ENCODE measurements at regions not wholly inside any gene's neighbourhood (a gene's known extent, or its start where the extent isn't known, plus 50 kb on each side); places are given as distances from the start of the nearest gene placed in this dataset.

DNA sequence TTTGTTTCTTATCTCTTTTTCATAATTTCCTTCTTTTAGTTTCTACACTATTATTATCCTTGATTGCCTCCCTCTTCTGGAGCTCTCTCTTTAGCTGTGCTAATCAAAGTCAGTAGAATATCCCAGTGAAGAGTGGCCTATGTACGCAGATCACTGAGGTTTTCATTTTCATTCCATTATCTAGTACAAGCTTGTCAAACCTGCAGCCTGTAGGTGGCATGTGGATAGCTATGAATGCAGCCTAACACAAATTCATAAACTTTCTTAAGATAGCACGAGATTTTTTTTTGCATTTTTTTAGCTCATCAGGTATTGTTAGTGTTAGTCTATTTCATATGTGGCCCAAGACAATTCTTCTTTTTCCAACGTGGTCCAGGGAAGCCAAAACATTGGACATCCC is 825.7 kb upstream of the MAP3K7 start:
- Histone ChIP-seq H3K9ac (ENCODE audit: insufficient read length, low read depth) (no peak overlapping the region), H3K36me3 (ENCODE audit: insufficient read depth, insufficient read length, low read length) (no peaks in the 10 kb centered on the region), H3K27me3 (ENCODE audit: insufficient read depth, insufficient read length) (no peaks in the 10 kb centered on the region), H3K4me3 (ENCODE audit: insufficient read length, low read depth) (no peak overlapping the region), H3K9me3 (ENCODE audit: insufficient read depth, low read length) (no peaks in the 10 kb centered on the region), H3K4me1 (ENCODE audit: insufficient read depth, insufficient read length) (no peaks in the 10 kb centered on the region)
- TF ChIP-seq YY1 (IDR thresholded peaks at IDR 0.05; ENCODE audit: insufficient read depth, insufficient read length): no peak
- TF ChIP-seq SUZ12 (IDR thresholded peaks at IDR 0.05; ENCODE audit: extremely low read depth, insufficient read depth, insufficient read length): no peak
- TF ChIP-seq ZNF274 (IDR thresholded peaks at IDR 0.05; ENCODE audit: low read depth, low read length): no peak
- no peak for DNase-seq (ENCODE audit: low read depth, low spot score)

DNA sequence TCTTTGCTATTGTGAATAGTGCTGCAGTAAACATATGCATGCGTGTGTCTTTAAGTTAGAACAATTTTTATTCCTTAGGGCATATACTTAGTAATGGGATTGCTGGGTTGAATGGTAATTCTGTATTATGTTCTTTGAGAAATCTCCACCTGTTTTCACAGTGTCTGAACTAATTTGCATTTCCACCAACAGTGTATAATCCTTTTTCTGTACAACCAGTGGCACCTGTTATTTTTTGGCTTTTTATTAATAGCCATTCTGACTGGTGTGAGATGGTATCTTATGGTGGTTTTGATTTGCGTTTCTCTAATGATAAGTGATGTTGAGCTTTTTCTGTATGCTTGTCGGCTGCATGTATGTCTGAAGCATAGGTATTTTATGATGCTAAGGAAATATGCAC is 820.8 kb upstream of the MAP3K7 start:
- H3K4me3 ChIP-seq (ENCODE audit: insufficient read length, low read depth): no peak overlapping the region
- no peak overlapping the region for H3K9ac ChIP-seq (ENCODE audit: insufficient read length, low read depth)
- TF ChIP-seq ZNF274 (IDR thresholded peaks at IDR 0.05; ENCODE audit: low read depth, low read length): no peak
- DNase-seq (ENCODE audit: low read depth, low spot score): no peak
- no peaks in the 10 kb centered on the region for H3K27me3 ChIP-seq (ENCODE audit: insufficient read depth, insufficient read length)
- no peaks in the 10 kb centered on the region for H3K9me3 ChIP-seq (ENCODE audit: insufficient read depth, low read length)
- no peaks in the 10 kb centered on the region for H3K36me3 ChIP-seq (ENCODE audit: insufficient read depth, insufficient read length, low read length)
- H3K4me1 ChIP-seq (ENCODE audit: insufficient read depth, insufficient read length): no peaks in the 10 kb centered on the region

DNA sequence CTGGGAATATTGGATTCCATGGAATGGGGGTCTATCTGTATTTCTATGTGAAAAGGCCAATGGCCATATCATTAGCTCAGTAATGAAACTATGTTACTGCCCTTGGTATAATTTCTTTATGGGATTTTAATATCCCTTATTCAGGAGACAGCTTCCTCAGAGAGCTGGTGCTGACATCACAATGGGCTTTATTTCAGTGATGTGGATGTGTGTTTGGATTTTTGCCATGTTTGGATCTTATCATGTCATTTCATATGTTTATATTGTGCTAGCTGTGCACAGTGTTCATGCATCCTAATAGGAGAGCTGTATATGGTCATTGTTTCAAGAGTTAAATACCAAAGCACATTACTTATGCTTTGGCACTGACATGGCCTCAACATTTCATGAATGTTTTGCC is 806.1 kb upstream of the MAP3K7 start:
- Histone ChIP-seq H3K9ac (ENCODE audit: insufficient read length, low read depth) (no peak overlapping the region), H3K4me3 (ENCODE audit: insufficient read length, low read depth) (no peak overlapping the region), H3K36me3 (ENCODE audit: insufficient read depth, insufficient read length, low read length) (no peaks in the 10 kb centered on the region), H3K27me3 (ENCODE audit: insufficient read depth, insufficient read length) (no peaks in the 10 kb centered on the region), H3K4me1 (ENCODE audit: insufficient read depth, insufficient read length) (no peaks in the 10 kb centered on the region), H3K9me3 (ENCODE audit: insufficient read depth, low read length) (no peaks in the 10 kb centered on the region)
- no peak for DNase-seq (ENCODE audit: low read depth, low spot score)
- TF ChIP-seq SUZ12 (IDR thresholded peaks at IDR 0.05; ENCODE audit: extremely low read depth, insufficient read depth, insufficient read length) (no peak), ZNF274 (IDR thresholded peaks at IDR 0.05; ENCODE audit: low read depth, low read length) (no peak), YY1 (IDR thresholded peaks at IDR 0.05; ENCODE audit: insufficient read depth, insufficient read length) (no peak)

GRCh38 chr6:91387290-91388059 is 800.6 kb upstream of the MAP3K7 start:
- no peaks in the 10 kb centered on the region for H3K36me3 ChIP-seq (ENCODE audit: insufficient read depth, insufficient read length, low read length)
- no peak overlapping the region for H3K4me3 ChIP-seq (ENCODE audit: insufficient read length, low read depth)
- TF ChIP-seq SUZ12 (IDR thresholded peaks at IDR 0.05; ENCODE audit: extremely low read depth, insufficient read depth, insufficient read length) (no peak), YY1 (IDR thresholded peaks at IDR 0.05; ENCODE audit: insufficient read depth, insufficient read length) (no peak), ZNF274 (IDR thresholded peaks at IDR 0.05; ENCODE audit: low read depth, low read length) (no peak)
- no peak for DNase-seq (ENCODE audit: low read depth, low spot score)
- no peaks in the 10 kb centered on the region for H3K4me1 ChIP-seq (ENCODE audit: insufficient read depth, insufficient read length)
- no peaks in the 10 kb centered on the region for H3K27me3 ChIP-seq (ENCODE audit: insufficient read depth, insufficient read length)
- no peak overlapping the region for H3K9ac ChIP-seq (ENCODE audit: insufficient read length, low read depth)
- H3K9me3 ChIP-seq (ENCODE audit: insufficient read depth, low read length): no peaks in the 10 kb centered on the region

- Histone ChIP-seq H3K9ac (ENCODE audit: insufficient read length, low read depth) (no peak overlapping the region), H3K9me3 (ENCODE audit: insufficient read depth, low read length) (no peaks in the 10 kb centered on the region), H3K4me3 (ENCODE audit: insufficient read length, low read depth) (no peak overlapping the region), H3K36me3 (ENCODE audit: insufficient read depth, insufficient read length, low read length) (no peaks in the 10 kb centered on the region), H3K27me3 (ENCODE audit: insufficient read depth, insufficient read length) (no peaks in the 10 kb centered on the region), H3K4me1 (ENCODE audit: insufficient read depth, insufficient read length) (no peaks in the 10 kb centered on the region)
- DNase-seq (ENCODE audit: low read depth, low spot score): no peak
- TF ChIP-seq SUZ12 (IDR thresholded peaks at IDR 0.05; ENCODE audit: extremely low read depth, insufficient read depth, insufficient read length): no peak
- no peak for TF ChIP-seq ZNF274 (IDR thresholded peaks at IDR 0.05; ENCODE audit: low read depth, low read length)
- no peak for TF ChIP-seq YY1 (IDR thresholded peaks at IDR 0.05; ENCODE audit: insufficient read depth, insufficient read length)
Observed at GRCh38 chr6:91386204-91386603, 799.3 kb upstream of the MAP3K7 start.

- Histone ChIP-seq H3K9ac (ENCODE audit: insufficient read length, low read depth) (no peak overlapping the region), H3K9me3 (ENCODE audit: insufficient read depth, low read length) (no peaks in the 10 kb centered on the region), H3K4me1 (ENCODE audit: insufficient read depth, insufficient read length) (no peaks in the 10 kb centered on the region), H3K36me3 (ENCODE audit: insufficient read depth, insufficient read length, low read length) (no peaks in the 10 kb centered on the region), H3K4me3 (ENCODE audit: insufficient read length, low read depth) (no peak overlapping the region), H3K27me3 (ENCODE audit: insufficient read depth, insufficient read length) (no peaks in the 10 kb centered on the region)
- TF ChIP-seq YY1 (IDR thresholded peaks at IDR 0.05; ENCODE audit: insufficient read depth, insufficient read length) (no peak), SUZ12 (IDR thresholded peaks at IDR 0.05; ENCODE audit: extremely low read depth, insufficient read depth, insufficient read length) (no peak), ZNF274 (IDR thresholded peaks at IDR 0.05; ENCODE audit: low read depth, low read length) (no peak)
- DNase-seq (ENCODE audit: low read depth, low spot score): no peak
Observed at GRCh38 chr6:91383207-91383606, 796.3 kb upstream of the MAP3K7 start.

DNA sequence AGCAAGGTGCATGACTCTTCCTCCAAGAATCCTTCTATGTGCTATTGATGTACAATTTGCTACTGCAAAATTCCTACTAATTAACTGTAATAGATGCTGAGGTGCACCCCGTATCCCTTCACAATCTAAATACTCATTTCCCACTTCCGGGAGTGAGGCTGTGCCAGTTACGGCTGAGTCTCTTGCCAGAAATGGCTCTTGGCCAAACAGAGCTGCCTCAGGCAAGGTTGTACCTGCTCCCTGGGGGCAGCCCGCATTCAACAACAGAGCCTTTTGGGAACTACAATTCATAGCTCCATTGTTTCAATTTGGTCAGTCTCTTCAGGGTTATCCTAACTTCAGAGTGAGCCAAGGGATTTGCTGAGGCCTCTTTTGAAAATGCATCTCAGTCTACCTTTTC is 789.8 kb upstream of the MAP3K7 start:
- TF ChIP-seq YY1 (IDR thresholded peaks at IDR 0.05; ENCODE audit: insufficient read depth, insufficient read length) (no peak), ZNF274 (IDR thresholded peaks at IDR 0.05; ENCODE audit: low read depth, low read length) (no peak), SUZ12 (IDR thresholded peaks at IDR 0.05; ENCODE audit: extremely low read depth, insufficient read depth, insufficient read length) (no peak)

More for the DNA sequence above, 789.8 kb upstream of the MAP3K7 start:
- H3K9me3 ChIP-seq (ENCODE audit: insufficient read depth, low read length): no peaks in the 10 kb centered on the region
- no peak for DNase-seq (ENCODE audit: low read depth, low spot score)
- no peaks in the 10 kb centered on the region for H3K36me3 ChIP-seq (ENCODE audit: insufficient read depth, insufficient read length, low read length)
- H3K9ac ChIP-seq (ENCODE audit: insufficient read length, low read depth): no peak overlapping the region
- H3K27me3 ChIP-seq (ENCODE audit: insufficient read depth, insufficient read length): no peaks in the 10 kb centered on the region
- H3K4me3 ChIP-seq (ENCODE audit: insufficient read length, low read depth): no peak overlapping the region
- no peaks in the 10 kb centered on the region for H3K4me1 ChIP-seq (ENCODE audit: insufficient read depth, insufficient read length)
